Ectodermal cell (in vitro differentiated cells): ENCODE measurements at regions not wholly inside any gene's neighbourhood (a gene's known extent, or its start where the extent isn't known, plus 50 kb on each side); places are given as distances from the start of the nearest gene placed in this dataset.

Source experiments
- H3K27ac ChIP-seq: 2 replicates; pipeline ENCODE4 v1.7.0; 2013; ENCODE audit warnings: mild to moderate bottlenecking, low read depth, low read length; ENCODE audit not compliant: insufficient read depth, poor library complexity, severe bottlenecking
- H3K27me3 ChIP-seq: 2 replicates; pipeline ENCODE4 v1.7.0; 2013; ENCODE audit warnings: mild to moderate bottlenecking, low read length; ENCODE audit not compliant: insufficient read depth, control insufficient read depth, poor library complexity, severe bottlenecking
- H3K36me3 ChIP-seq: one replicate; pipeline ENCODE4 v1.7.0; 2013; ENCODE audit warnings: low read length; ENCODE audit not compliant: control insufficient read depth, insufficient read depth
- H3K4me1 ChIP-seq: one replicate; pipeline ENCODE4 v1.7.0; 2013; ENCODE audit warnings: low read length; ENCODE audit not compliant: control insufficient read depth, insufficient read depth
- H3K4me3 ChIP-seq: 2 replicates; pipeline ENCODE4 v1.7.0; 2013; ENCODE audit warnings: low read depth, low read length, control low read depth; ENCODE audit not compliant: insufficient read depth
- H3K9me3 ChIP-seq: 2 replicates; pipeline ENCODE4 v1.7.0; 2013; ENCODE audit warnings: mild to moderate bottlenecking, low read length, moderate library complexity; ENCODE audit not compliant: control insufficient read depth
- WGBS, 2 experiments: methylation state at CpG; one replicate each; pipeline ENCODE4 v1.1.7; 2013; ENCODE audit warnings: missing lambda C conversion rate in 2 of 2; 5-methylcytosine and 5-hydroxymethylcytosine counted together

DNA sequence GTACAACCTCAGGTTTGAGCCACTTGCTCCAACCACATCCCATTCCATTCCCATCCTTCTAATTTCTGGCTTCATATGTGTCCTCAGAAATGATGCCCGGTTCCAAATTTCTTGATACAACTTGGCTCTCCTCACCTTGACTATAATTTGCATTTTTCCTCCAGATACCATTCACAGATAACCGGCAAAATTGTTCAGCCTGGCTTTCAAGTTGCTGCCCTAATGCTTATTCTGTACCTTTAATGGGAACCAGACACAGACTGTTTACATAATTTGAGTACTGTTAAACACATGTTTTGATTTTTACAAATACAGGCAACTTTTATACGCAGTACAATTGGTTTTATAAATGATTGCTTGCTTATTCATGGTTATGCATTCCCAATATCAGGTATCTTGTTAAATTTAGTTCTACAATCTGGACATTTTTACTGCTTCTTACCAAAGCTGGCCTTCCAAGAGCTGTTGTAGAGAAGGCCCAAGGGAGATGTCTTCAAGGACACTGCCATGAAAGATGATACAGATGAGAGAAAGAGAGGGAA lies 649.5 kb upstream of the CAMK1G start:
- H3K36me3 ChIP-seq: no peaks in the 10 kb centered on the region
- H3K27me3 ChIP-seq: no peaks in the 10 kb centered on the region
- H3K4me1 ChIP-seq: peaks cover 9% of the 10 kb centered on the region
- no peak overlapping the region for H3K4me3 ChIP-seq
- H3K27ac ChIP-seq: no peak overlapping the region
- WGBS, 2 experiments: 93 to 97% methylated on average over 2 to 3 of the region's 3 CpGs
- H3K9me3 ChIP-seq: no peaks in the 10 kb centered on the region

DNA sequence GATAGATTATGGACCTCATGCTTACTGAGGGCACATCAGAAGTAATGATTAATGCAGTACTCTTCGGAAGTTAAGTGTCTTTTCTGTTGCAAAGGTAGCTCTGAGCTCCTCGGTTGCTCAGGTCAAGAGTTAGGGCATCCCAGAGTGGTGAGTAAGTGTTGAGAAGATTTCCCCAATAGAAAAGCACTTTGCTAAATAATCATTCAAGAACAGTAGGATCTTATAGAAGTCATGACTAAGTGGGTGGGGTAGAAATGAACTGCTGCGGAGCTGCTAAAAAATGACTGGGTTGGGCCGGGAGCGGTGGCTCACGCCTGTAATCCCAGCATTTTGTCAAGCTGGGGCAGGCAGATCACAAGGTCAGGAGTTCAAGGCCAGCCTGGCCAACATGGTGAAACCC lies 648.6 kb upstream of the CAMK1G start:
- no peak overlapping the region for H3K27ac ChIP-seq
- peaks cover 9% of the 10 kb centered on the region for H3K4me1 ChIP-seq
- 77 to 82% methylated on average over 6 of the region's 6 CpGs for WGBS, 2 experiments
- no peaks in the 10 kb centered on the region for H3K9me3 ChIP-seq
- H3K4me3 ChIP-seq: no peak overlapping the region
- no peaks in the 10 kb centered on the region for H3K27me3 ChIP-seq
- no peaks in the 10 kb centered on the region for H3K36me3 ChIP-seq

DNA sequence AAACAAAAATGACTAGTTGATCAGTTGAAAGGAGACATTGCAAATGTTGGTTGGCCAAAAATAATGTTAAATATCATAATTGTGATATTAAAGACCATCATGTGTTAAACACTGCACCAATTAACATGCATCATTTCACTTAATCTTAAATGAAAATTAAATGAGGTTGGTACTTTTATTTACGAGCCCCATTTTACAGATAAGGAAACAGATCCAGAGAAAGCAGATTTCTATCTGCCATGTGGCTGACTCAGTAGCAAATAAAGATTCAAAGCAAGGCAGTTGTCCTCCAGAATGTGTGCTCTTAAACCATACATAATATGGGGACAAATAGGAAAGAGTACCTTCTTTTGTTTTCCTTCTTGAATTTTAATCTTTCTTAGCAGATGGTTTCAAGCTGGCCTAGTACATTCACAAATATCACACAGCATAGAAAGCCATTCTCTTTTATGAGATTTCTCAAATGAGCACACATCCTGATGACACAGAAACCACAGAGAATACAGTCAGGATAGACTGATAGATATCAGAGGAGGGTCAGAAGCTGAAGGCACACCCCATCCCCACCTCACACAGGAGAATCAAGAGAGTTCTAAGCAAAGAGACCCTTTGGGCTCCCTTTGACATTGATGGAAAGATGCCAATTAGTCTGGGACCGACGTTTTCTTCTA lies 647.9 kb upstream of the CAMK1G start:
- Histone ChIP-seq H3K9me3 (no peaks in the 10 kb centered on the region), H3K4me1 (peaks cover 9% of the 10 kb centered on the region), H3K36me3 (no peaks in the 10 kb centered on the region), H3K4me3 (no peak overlapping the region), H3K27ac (no peak overlapping the region), H3K27me3 (no peaks in the 10 kb centered on the region)
- WGBS, 2 experiments: 80 to 85% methylated on average over 3 of the region's 3 CpGs

DNA sequence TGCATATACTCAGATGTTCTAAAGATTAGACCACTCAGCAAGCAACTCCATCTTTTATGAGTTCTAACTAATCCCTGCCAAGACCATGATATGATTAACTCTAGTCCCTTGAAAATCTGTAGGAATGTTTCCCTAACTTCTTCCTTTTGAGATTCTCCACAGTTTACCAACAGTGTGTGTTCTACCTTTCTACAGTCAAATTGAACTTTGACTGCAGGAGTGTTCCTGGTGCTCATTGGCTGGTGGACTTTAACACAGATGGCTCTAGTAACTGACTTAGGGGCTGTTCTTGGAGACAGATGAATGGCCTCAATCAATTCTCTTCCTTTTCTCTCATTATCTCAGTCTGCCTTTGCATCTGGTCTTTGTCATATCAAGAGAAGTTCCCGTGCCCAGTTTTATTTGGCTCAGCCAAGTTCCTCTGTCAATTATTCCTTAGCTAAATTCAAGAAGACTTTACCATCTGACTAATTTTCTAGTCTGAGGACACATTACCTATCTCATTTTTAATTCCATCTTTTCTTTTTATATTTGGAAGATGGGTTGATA lies 643.9 kb upstream of the CAMK1G start:
- Histone ChIP-seq H3K4me3 (no peak overlapping the region), H3K36me3 (no peaks in the 10 kb centered on the region), H3K9me3 (no peaks in the 10 kb centered on the region), H3K27me3 (no peaks in the 10 kb centered on the region), H3K4me1 (peaks cover 10% of the 10 kb centered on the region), H3K27ac (no peak overlapping the region)
- WGBS, 2 experiments: 89 to 96% methylated on average over 1 of the region's 1 CpG

DNA sequence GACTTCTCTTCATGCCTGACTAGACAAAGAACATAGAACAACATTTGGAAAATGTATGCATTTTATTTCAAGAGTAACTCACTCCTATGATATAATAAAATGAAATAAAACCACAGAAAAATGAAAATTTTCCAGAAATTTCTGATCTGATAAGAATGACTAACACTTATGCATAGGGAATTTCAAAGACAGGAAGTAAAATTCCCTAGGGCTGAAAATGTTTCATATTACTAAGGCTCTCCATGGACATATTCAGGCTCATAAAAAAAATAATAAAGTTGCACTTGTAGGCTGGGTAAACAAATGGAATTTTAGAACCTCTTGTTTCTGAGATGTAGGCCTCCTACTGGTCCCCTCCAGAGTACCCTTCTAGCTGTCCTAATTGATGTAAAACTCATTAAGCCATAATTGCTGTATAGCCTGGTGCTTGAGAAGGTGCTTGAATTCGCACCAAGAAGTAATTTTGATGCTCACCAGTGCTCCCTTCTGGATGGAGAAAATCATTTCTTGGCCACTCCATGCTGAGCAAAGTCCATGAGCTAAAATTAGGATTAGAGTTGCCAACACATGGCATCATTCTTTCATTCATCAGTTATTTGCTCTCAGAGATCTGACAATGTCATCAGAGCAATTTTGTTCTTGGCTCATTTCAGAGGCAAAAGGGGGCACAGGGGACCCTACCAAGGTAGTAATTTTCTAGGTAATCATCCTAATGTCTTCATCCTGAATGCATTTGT lies 641.0 kb upstream of the CAMK1G start:
- peaks cover 6% of the 10 kb centered on the region for H3K4me1 ChIP-seq
- no peak overlapping the region for H3K27ac ChIP-seq
- no peaks in the 10 kb centered on the region for H3K9me3 ChIP-seq
- H3K4me3 ChIP-seq: no peak overlapping the region
- WGBS, 2 experiments: 91 to 95% methylated on average over 1 of the region's 1 CpG
- H3K36me3 ChIP-seq: no peaks in the 10 kb centered on the region
- H3K27me3 ChIP-seq: no peaks in the 10 kb centered on the region

DNA sequence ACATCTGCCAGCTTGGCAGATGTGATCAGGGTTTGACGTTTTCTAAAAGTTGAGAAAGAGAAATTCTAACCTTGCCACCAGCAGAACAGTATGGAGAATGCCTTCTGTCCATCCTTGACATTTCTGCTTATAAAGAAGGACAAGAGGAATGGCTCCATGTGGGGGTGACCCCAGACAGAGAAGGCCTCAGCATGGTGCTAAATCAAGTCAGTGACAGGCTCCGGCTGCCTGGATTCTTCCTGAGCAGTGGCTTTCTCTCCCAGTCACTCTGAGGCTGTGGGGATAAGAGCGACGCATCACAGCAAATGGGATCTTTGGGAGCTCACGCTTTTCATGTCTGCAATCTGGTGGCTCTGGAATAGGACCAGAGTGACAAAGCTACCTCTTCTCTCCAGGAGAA lies 640.2 kb upstream of the CAMK1G start:
- 81 to 87% methylated on average over 5 of the region's 5 CpGs for WGBS, 2 experiments
- H3K9me3 ChIP-seq: no peaks in the 10 kb centered on the region
- H3K27ac ChIP-seq: no peak overlapping the region
- H3K27me3 ChIP-seq: no peaks in the 10 kb centered on the region
- no peak overlapping the region for H3K4me3 ChIP-seq
- H3K4me1 ChIP-seq: peaks cover 6% of the 10 kb centered on the region
- no peaks in the 10 kb centered on the region for H3K36me3 ChIP-seq

DNA sequence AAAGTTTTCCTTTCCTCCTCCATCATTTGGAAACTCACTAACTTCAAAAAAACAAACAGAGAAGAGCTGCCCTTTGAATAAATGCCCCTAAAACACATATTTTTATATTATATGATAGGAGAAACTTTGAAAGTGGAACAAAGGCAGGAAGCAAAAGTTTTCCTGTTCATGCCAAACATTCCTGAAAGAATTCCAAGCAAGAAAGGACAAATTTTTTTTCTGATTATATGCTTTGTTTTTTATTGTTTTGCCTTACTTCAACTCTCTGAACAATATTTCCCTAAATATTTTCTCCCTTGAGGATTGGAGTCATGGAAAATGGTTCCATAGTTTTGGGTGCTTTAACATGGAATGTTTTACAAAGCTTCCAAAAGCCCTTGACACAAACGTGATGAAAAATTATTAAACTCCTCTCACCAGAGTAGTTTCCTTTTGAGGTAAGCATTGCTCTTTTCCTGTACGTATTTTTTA lies 638.5 kb upstream of the CAMK1G start:
- Histone ChIP-seq H3K27ac (no peak overlapping the region), H3K9me3 (no peaks in the 10 kb centered on the region), H3K4me1 (peaks cover 6% of the 10 kb centered on the region), H3K27me3 (no peaks in the 10 kb centered on the region), H3K36me3 (no peaks in the 10 kb centered on the region), H3K4me3 (no peak overlapping the region)
- 36% methylated on average over 2 of the region's 2 CpGs; no CpG with 5 or more reads in 1 of the 2 experiments for WGBS, 2 experiments

DNA sequence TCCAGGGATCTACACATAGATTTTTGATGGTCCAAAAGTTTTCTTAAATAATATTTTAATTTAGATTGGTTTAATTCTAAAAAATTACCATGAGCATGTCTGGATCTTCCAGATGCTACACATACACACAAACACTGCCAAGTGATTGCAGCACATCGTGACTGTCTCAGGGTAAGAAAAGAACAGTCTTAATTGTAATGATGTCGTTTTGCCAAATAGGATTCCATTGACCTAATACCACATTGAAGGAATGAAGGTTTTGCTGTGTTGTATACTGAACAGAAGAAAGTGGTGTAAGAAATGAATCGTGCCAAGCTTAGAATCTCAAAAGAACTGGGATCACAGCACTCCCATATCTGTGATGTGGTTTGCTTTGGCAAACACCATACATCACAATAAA lies 633.3 kb upstream of the CAMK1G start:
- no peak overlapping the region for H3K4me3 ChIP-seq
- H3K27ac ChIP-seq: no peak overlapping the region
- no peaks in the 10 kb centered on the region for H3K9me3 ChIP-seq
- no peaks in the 10 kb centered on the region for H3K4me1 ChIP-seq
- no peaks in the 10 kb centered on the region for H3K36me3 ChIP-seq
- WGBS, 2 experiments: 92 to 100% methylated on average over 2 to 3 of the region's 3 CpGs
- H3K27me3 ChIP-seq: no peaks in the 10 kb centered on the region

DNA sequence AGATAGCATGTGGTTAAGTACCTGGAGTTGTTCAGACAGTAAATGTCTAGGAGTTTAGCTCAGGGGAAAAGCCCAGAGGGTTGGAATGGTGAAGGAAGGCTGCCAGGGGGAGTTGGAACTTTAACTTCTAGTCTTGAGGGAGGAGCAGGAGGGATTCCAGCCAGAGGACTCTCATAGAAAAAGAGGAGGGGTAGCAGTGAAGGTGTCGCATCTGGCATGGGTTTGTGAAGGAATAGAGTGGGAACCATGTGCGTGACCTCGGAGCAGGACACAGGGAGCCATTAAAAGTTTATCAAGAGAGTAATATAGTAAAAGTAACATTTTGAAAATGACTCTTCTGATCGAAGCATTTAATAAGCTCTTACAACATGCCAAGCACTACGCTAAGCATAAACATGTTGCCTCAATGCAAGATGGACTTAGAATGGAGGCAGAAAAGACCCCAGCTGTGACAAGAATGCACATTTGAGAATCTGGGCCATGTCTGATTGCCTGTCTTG lies 632.4 kb upstream of the CAMK1G start:
- Histone ChIP-seq H3K27me3 (no peaks in the 10 kb centered on the region), H3K36me3 (no peaks in the 10 kb centered on the region), H3K9me3 (no peaks in the 10 kb centered on the region), H3K27ac (no peak overlapping the region), H3K4me1 (no peaks in the 10 kb centered on the region), H3K4me3 (no peak overlapping the region)
- 95 to 97% methylated on average over 5 of the region's 5 CpGs for WGBS, 2 experiments

DNA sequence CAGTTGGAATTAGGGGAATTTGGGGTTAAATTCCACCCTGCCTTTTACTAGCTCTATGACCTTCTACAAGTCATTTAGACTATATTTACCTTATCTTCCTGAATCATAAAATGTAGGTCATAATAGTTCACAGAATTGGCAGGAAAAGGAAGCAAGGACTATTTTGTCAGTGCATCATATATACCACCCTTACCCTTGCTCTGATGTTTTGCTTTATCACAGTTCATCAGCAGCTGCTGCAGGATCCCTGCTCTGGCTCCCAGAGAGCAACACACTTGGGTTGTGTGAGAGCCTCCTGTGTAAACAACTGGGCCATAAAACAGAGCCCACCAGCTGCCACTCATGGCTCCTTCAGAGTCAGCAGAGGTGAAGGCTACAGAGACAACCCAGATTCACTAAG lies 631.6 kb upstream of the CAMK1G start:
- Histone ChIP-seq H3K36me3 (no peaks in the 10 kb centered on the region), H3K9me3 (no peaks in the 10 kb centered on the region), H3K27me3 (no peaks in the 10 kb centered on the region), H3K4me1 (no peaks in the 10 kb centered on the region), H3K27ac (no peak overlapping the region), H3K4me3 (no peak overlapping the region)
